GM23338 (cell line): ENCODE measurements at regions not wholly inside any gene's neighbourhood (a gene's known extent, or its start where the extent isn't known, plus 50 kb on each side); places are given as distances from the start of the nearest gene placed in this dataset.

Experiments
- ATAC-seq: fragments of 200-7000 bp; cut with Tn5 transposase; 3 replicates; pipeline ENCODE4 v1.9.1; 2020
- DNase-seq: peaks from one replicate; pipeline ENCODE4 v3.0.0-alpha.2; 2015; ENCODE audit warnings: low spot score
- H2AFZ ChIP-seq: fragments of 200-600 bp; sonication (generic); 2 replicates; pipeline ENCODE4 v1.8.0; 2016; ENCODE audit warnings: antibody characterized with exemption, mild to moderate bottlenecking, moderate library complexity
- H3F3A ChIP-seq: fragments of 200-600 bp; sonication (generic); replicated peaks from 2 replicates; pipeline ENCODE4 v1.8.0; 2017; ENCODE audit warnings: antibody characterized with exemption, mixed run types, low read depth
- H3K27ac ChIP-seq: fragments of 200-600 bp; sonication (generic); 2 replicates; pipeline ENCODE4 v1.6.1; 2016; ENCODE audit warnings: low read depth
- H3K27me3 ChIP-seq: fragments of 200-600 bp; sonication (generic); 2 replicates; pipeline ENCODE4 v1.8.0; 2016; ENCODE audit warnings: mild to moderate bottlenecking, mixed run types, moderate library complexity; ENCODE audit not compliant: insufficient read depth
- H3K36me3 ChIP-seq: fragments of 200-600 bp; sonication (generic); 2 replicates; pipeline ENCODE4 v1.8.0; 2016; ENCODE audit warnings: mild to moderate bottlenecking; ENCODE audit not compliant: insufficient read depth
- H3K4me1 ChIP-seq: fragments of 200-600 bp; sonication (generic); 2 replicates; pipeline ENCODE4 v1.8.0; 2016; ENCODE audit warnings: mild to moderate bottlenecking, moderate library complexity; ENCODE audit not compliant: insufficient read depth
- H3K4me2 ChIP-seq: fragments of 200-600 bp; sonication (generic); 2 replicates; pipeline ENCODE4 v1.7.1; 2017; ENCODE audit warnings: mixed run types
- H3K4me3 ChIP-seq: fragments of 200-600 bp; sonication (generic); 2 replicates; pipeline ENCODE4 v1.6.1; 2016; ENCODE audit warnings: mixed run types
- H3K79me2 ChIP-seq: fragments of 200-600 bp; sonication (generic); replicated peaks from 2 replicates; pipeline ENCODE4 v1.8.0; 2017; ENCODE audit warnings: mild to moderate bottlenecking; ENCODE audit not compliant: insufficient read depth
- H3K9me2 ChIP-seq: fragments of 200-600 bp; sonication (generic); 2 replicates; pipeline ENCODE4 v1.8.0; 2017; ENCODE audit not compliant: insufficient read depth
- H4K20me1 ChIP-seq: fragments of 200-600 bp; sonication (generic); replicated peaks from 2 replicates; pipeline ENCODE4 v1.8.0; 2017; ENCODE audit warnings: mild to moderate bottlenecking; ENCODE audit not compliant: insufficient read depth
- H3K27ac Mint-ChIP-seq: 2 replicates; pipeline ENCODE4 v1.8.0; 2020; ENCODE audit warnings: inconsistent platforms, mild to moderate bottlenecking, moderate library complexity, mixed read lengths
- H3K27me3 Mint-ChIP-seq: 3 replicates; pipeline ENCODE4 v1.8.0; 2022; ENCODE audit warnings: low read depth, mild to moderate bottlenecking, moderate library complexity, mixed read lengths, inconsistent platforms; ENCODE audit not compliant: insufficient read depth, poor library complexity
- H3K36me3 Mint-ChIP-seq: 3 replicates; pipeline ENCODE4 v1.8.0; 2021; ENCODE audit warnings: low read depth, mild to moderate bottlenecking, inconsistent platforms, moderate library complexity, mixed read lengths
- H3K4me1 Mint-ChIP-seq: 3 replicates; pipeline ENCODE4 v1.8.0; 2020; ENCODE audit warnings: mild to moderate bottlenecking, inconsistent platforms, mixed read lengths
- H3K4me3 Mint-ChIP-seq: 3 replicates; pipeline ENCODE4 v1.8.0; 2021; ENCODE audit warnings: moderate library complexity, mild to moderate bottlenecking, inconsistent platforms, mixed read lengths
- H3K9me3 Mint-ChIP-seq: 3 replicates; pipeline ENCODE4 v1.8.0; 2020; ENCODE audit warnings: moderate library complexity, mild to moderate bottlenecking, inconsistent platforms, mixed read lengths
- CREB1 ChIP-seq: fragments of 250-450 bp; sonication (Bioruptor Pico); IDR thresholded peaks from 2 replicates; pipeline ENCODE4 v1.5.0; 2020; ENCODE audit warnings: low read depth, mild to moderate bottlenecking, moderate library complexity
- CTCF ChIP-seq, 2 experiments: fragments of 200-600 bp in 1 of 2; sonication (generic) in 1 of 2; conservative IDR thresholded peaks; 2 replicates each; pipeline versions ENCODE4 v1.5.1 to v1.6.1; 2016 to 2017; ENCODE audit warnings: antibody characterized with exemption in 2 of 2, low read depth in 2 of 2, mild to moderate bottlenecking in 2 of 2, moderate library complexity in 1 of 2
- ETS1 ChIP-seq: IDR thresholded peaks from 2 replicates; pipeline ENCODE4 v1.6.1; 2016; ENCODE audit warnings: antibody characterized with exemption
- EZH2 ChIP-seq: fragments of 200-600 bp; sonication (generic); IDR thresholded peaks from one replicate; pipeline ENCODE4 v1.8.0; 2017; ENCODE audit warnings: antibody characterized with exemption, mild to moderate bottlenecking, low read depth; ENCODE audit not compliant: unreplicated experiment
- EZH2phosphoT487 ChIP-seq: fragments of 200-600 bp; sonication (generic); IDR thresholded peaks from one replicate; pipeline ENCODE4 v1.8.1; 2018; ENCODE audit warnings: antibody characterized with exemption; ENCODE audit not compliant: unreplicated experiment
- JUNB ChIP-seq: IDR thresholded peaks from one replicate; pipeline ENCODE4 v1.6.1; 2016; ENCODE audit warnings: antibody characterized with exemption; ENCODE audit not compliant: unreplicated experiment
- NANOG ChIP-seq: IDR thresholded peaks from 2 replicates; pipeline ENCODE4 v1.6.1; 2016; ENCODE audit warnings: antibody characterized with exemption, borderline replicate concordance
- POLR2AphosphoS5 ChIP-seq: IDR thresholded peaks from 2 replicates; pipeline ENCODE4 v1.6.1; 2016; ENCODE audit warnings: antibody characterized with exemption, low read depth
- REST ChIP-seq: IDR thresholded peaks from one replicate; pipeline ENCODE4 v1.6.1; 2018; ENCODE audit warnings: antibody characterized with exemption; ENCODE audit not compliant: unreplicated experiment
- STAT1 ChIP-seq: IDR thresholded peaks from one replicate; pipeline ENCODE4 v1.6.1; 2016; ENCODE audit warnings: antibody characterized with exemption; ENCODE audit not compliant: unreplicated experiment
- ZNF114 ChIP-seq: fragments of 250-450 bp; sonication (Bioruptor Pico); IDR thresholded peaks from 2 replicates; pipeline ENCODE4 v1.5.0; 2020; ENCODE audit warnings: mild to moderate bottlenecking, moderate library complexity
- ZNF331 ChIP-seq: fragments of 250-450 bp; sonication (Bioruptor Pico); IDR thresholded peaks from 2 replicates; pipeline ENCODE4 v1.5.0; 2020; ENCODE audit warnings: low read depth, mild to moderate bottlenecking, moderate library complexity

DNA sequence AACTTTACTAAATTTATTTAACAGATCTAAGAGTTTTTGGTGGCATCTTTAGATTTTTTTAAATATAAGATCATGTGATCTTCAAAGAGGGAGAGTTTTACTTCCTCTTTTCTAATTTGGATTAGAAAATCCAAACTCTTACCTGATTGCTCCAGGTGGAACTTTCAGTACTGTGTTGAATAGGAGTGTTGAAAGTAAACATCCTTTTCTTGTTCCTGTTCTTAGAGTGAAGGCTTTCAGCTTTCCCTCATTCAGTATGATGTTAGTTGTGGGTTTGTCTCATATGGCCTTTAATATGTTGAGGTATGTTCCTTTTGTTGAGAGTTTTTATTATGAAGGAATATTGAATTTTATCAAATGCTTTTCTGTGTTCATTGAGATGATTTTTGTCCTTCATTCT lies 650.0 kb upstream of the SGCD start (continued):
- TF ChIP-seq CTCF (conservative IDR thresholded peaks at IDR 0.05; ENCODE audit: low read depth in 2 of 2), result no peak

- Mint-ChIP-seq H3K27me3 (no peaks in the 10 kb centered on the region), H3K9me3 (no peaks in the 10 kb centered on the region; the same call in 2 of the 3 replicates), H3K4me1 (no peaks in the 10 kb centered on the region), H3K27ac (no peak overlapping the region), H3K36me3 (no peaks in the 10 kb centered on the region), H3K4me3 (no peak overlapping the region)
- H3K27ac ChIP-seq, result no peak overlapping the region
- no peaks in the 10 kb centered on the region for H3K4me1 ChIP-seq
- no peaks in the 10 kb centered on the region for H4K20me1 ChIP-seq
- no peaks in the 10 kb centered on the region for H3K9me2 ChIP-seq
- H3K4me3 ChIP-seq, result no peak overlapping the region
- H3K79me2 ChIP-seq, result no peaks in the 10 kb centered on the region
- H3K36me3 ChIP-seq, result no peaks in the 10 kb centered on the region
- no peaks in the 10 kb centered on the region for H3K27me3 ChIP-seq
- H3K4me2 ChIP-seq, result no peak overlapping the region
- ATAC-seq (no peak), DNase-seq (no peak)
- no peak for TF ChIP-seq CREB1 (CRISPR knock-in tag)
- TF ChIP-seq CTCF (conservative IDR thresholded peaks at IDR 0.05; ENCODE audit: low read depth in 2 of 2), result no peak
- no peak for TF ChIP-seq POLR2AphosphoS5
- TF ChIP-seq NANOG, result no peak
- no peak for TF ChIP-seq EZH2
- TF ChIP-seq STAT1, result no peak
- no peak for TF ChIP-seq JUNB
- no peak for TF ChIP-seq REST
- no peak for TF ChIP-seq ZNF114 (CRISPR knock-in tag)
- TF ChIP-seq ETS1, result no peak
- TF ChIP-seq EZH2phosphoT487, result no peak
- TF ChIP-seq ZNF331 (CRISPR knock-in tag), result no peak
- no peak overlapping the region for H2AFZ ChIP-seq
- H3F3A ChIP-seq, result no peaks in the 10 kb centered on the region
Measured at GRCh38 chr5:155678371-155678770, 648.6 kb upstream of the SGCD start.
